ENCODE measurements at regions not wholly inside any gene's neighbourhood (a gene's known extent, or its start where the extent isn't known, plus 50 kb on each side); places are given as distances from the start of the nearest gene placed in this dataset.

- no peak for TF ChIP-seq JUND (IDR thresholded peaks at IDR 0.05; ENCODE audit: borderline replicate concordance, low read depth, low read length)
- no peak for TF ChIP-seq JUND (tag; IDR thresholded peaks at IDR 0.05; ENCODE audit: borderline replicate concordance, low read depth, low read length)
- TF ChIP-seq SAFB2 (IDR thresholded peaks at IDR 0.05; ENCODE audit: borderline replicate concordance, low read depth, low read length, severe bottlenecking), result no peak
- TF ChIP-seq SETDB1 (IDR thresholded peaks at IDR 0.05; ENCODE audit: low read length), result no peak
- no peak for TF ChIP-seq NCOA1 (IDR thresholded peaks at IDR 0.05; ENCODE audit: low read depth)
- no peak for TF ChIP-seq ARHGAP35 (IDR thresholded peaks at IDR 0.05; ENCODE audit: partially characterized antibody)
- TF ChIP-seq SP1 (CRISPR knock-in tag; IDR thresholded peaks at IDR 0.05), result no peak
- TF ChIP-seq GTF2A2 (tag; IDR thresholded peaks at IDR 0.05), result no peak
- TF ChIP-seq ZNF121 (CRISPR knock-in tag; conservative IDR thresholded peaks at IDR 0.05), result no peak
- TF ChIP-seq, protein P1, sequence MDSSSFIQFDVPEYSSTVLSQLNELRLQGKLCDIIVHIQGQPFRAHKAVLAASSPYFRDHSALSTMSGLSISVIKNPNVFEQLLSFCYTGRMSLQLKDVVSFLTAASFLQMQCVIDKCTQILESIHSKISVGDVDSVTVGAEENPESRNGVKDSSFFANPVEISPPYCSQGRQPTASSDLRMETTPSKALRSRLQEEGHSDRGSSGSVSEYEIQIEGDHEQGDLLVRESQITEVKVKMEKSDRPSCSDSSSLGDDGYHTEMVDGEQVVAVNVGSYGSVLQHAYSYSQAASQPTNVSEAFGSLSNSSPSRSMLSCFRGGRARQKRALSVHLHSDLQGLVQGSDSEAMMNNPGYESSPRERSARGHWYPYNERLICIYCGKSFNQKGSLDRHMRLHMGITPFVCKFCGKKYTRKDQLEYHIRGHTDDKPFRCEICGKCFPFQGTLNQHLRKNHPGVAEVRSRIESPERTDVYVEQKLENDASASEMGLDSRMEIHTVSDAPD (CRISPR knock-in tag; IDR thresholded peaks at IDR 0.05), result no peak
- TF ChIP-seq LARP7 (IDR thresholded peaks at IDR 0.05), result no peak
- no peak for TF ChIP-seq CTCF (IDR thresholded peaks at IDR 0.05 in 2 of 3, conservative IDR thresholded peaks at IDR 0.05 in 1 of 3; ENCODE audit: insufficient read depth in 2 of 3, low read depth in 1 of 3, low read length in 3 of 3)
- TF ChIP-seq RFX5 (IDR thresholded peaks at IDR 0.05; ENCODE audit: low read depth, low read length), result no peak
- no peak for TF ChIP-seq ARID4B (CRISPR knock-in tag; IDR thresholded peaks at IDR 0.05)
Measured at GRCh38 chr10:123434435-123435039, 231.6 kb upstream of the GPR26 start.
